H1 (cell line): ENCODE measurements at regions not wholly inside any gene's neighbourhood (a gene's known extent, or its start where the extent isn't known, plus 50 kb on each side); places are given as distances from the start of the nearest gene placed in this dataset.

Experiments
- CTCF ChIA-PET: fragments of 300-600 bp; sonication (Branson Sonifier 250); formaldehyde crosslinking; loops from one replicate; lab custom pipeline; 2021; ENCODE audit not compliant: partially characterized antibody; lab: Charles Lee
- POLR2A ChIA-PET: fragments of 300-600 bp; sonication (Branson Sonifier 250); formaldehyde crosslinking; loops from one replicate; lab custom pipeline; 2021; ENCODE audit warnings: inconsistent platforms; ENCODE audit not compliant: partially characterized antibody; lab: Charles Lee
- DNase-seq, 2 experiments: peaks; one replicate each; pipeline versions ENCODE4 v3.0.0 to v3.0.0-alpha.2; 2010 to 2022; ENCODE audit warnings: low spot score in 2 of 2, low read depth in 1 of 2, mixed read lengths in 1 of 2
- FAIRE-seq: peaks from 2 replicates; lab custom pipeline; 2011; peaks lifted over from hg19 to GRCh38; lab: Jason Lieb, UNC
- H2AFZ ChIP-seq: 2 replicates; pipeline ENCODE4 v1.8.1; 2012; ENCODE audit warnings: low read length, inconsistent platforms
- H2AK5ac ChIP-seq: 2 replicates; pipeline ENCODE4 v1.6.1; 2013; ENCODE audit warnings: low read depth, low read length
- H2BK120ac ChIP-seq: replicated peaks from 2 replicates; pipeline ENCODE3; 2013; ENCODE audit warnings: low read depth, low read length, inconsistent platforms
- H2BK12ac ChIP-seq: 2 replicates; pipeline ENCODE4 v1.6.1; 2013; ENCODE audit warnings: low read depth, low read length
- H2BK15ac ChIP-seq: 2 replicates; pipeline ENCODE4 v1.6.1; 2013; ENCODE audit warnings: low read length
- H2BK20ac ChIP-seq: 2 replicates; pipeline ENCODE4 v1.6.1; 2013; ENCODE audit warnings: low read length
- H2BK5ac ChIP-seq: 2 replicates; pipeline ENCODE4 v1.6.1; 2013; ENCODE audit warnings: low read depth, low read length
- H3K14ac ChIP-seq: 2 replicates; pipeline ENCODE4 v1.6.1; 2013; ENCODE audit warnings: inconsistent platforms; ENCODE audit not compliant: insufficient read length
- H3K18ac ChIP-seq: 2 replicates; pipeline ENCODE4 v1.6.1; 2013; ENCODE audit warnings: low read length; ENCODE audit errors: extremely low read depth
- H3K23ac ChIP-seq: 2 replicates; pipeline ENCODE4 v1.6.1; 2013; ENCODE audit warnings: inconsistent platforms; ENCODE audit not compliant: insufficient read length
- H3K23me2 ChIP-seq: 2 replicates; pipeline ENCODE4 v1.6.1; 2013; ENCODE audit warnings: low read depth, low read length
- H3K27ac ChIP-seq: 2 replicates; pipeline ENCODE4 v1.6.1; 2011; ENCODE audit warnings: low read depth, low read length, inconsistent platforms
- H3K27me3 ChIP-seq, 4 experiments: replicated peaks in 1 of 4; 1 replicate in 1 of 4; 2 replicates in 3 of 4; pipeline versions ENCODE4 v1.6.1 to v1.8.1; 2011 to 2013; ENCODE audit warnings: low read length in 3 of 4, mild to moderate bottlenecking in 3 of 4, inconsistent platforms in 2 of 4, mixed read lengths in 2 of 4, moderate library complexity in 1 of 4; ENCODE audit not compliant: control insufficient read depth in 3 of 4, insufficient read depth in 3 of 4; ENCODE audit errors: extremely low read depth in 1 of 4
- H3K36me3 ChIP-seq, 4 experiments: 2 replicates each; pipeline versions ENCODE4 v1.6.1 to v1.8.1; 2011 to 2013; ENCODE audit warnings: mild to moderate bottlenecking in 4 of 4, low read length in 3 of 4, moderate library complexity in 2 of 4, control low read depth in 1 of 4, inconsistent platforms in 1 of 4; ENCODE audit not compliant: insufficient read depth in 4 of 4, control insufficient read depth in 2 of 4
- H3K4ac ChIP-seq: replicated peaks from 2 replicates; pipeline ENCODE3; 2013; ENCODE audit warnings: low read length, low read depth, mixed read lengths, inconsistent platforms; ENCODE audit not compliant: insufficient read length
- H3K4me1 ChIP-seq, 4 experiments: replicated peaks in 1 of 4; 1 replicate in 1 of 4; 2 replicates in 3 of 4; pipeline versions ENCODE4 v1.6.1 to v1.8.1; 2011 to 2013; ENCODE audit warnings: low read length in 3 of 4, inconsistent platforms in 2 of 4, mixed read lengths in 1 of 4; ENCODE audit not compliant: insufficient read depth in 4 of 4, control insufficient read depth in 3 of 4
- H3K4me2 ChIP-seq, 2 experiments: 2 replicates each; pipeline versions ENCODE4 v1.6.1 to v1.8.1; 2011 to 2013; ENCODE audit warnings: low read depth in 2 of 2, low read length in 2 of 2, control low read depth in 1 of 2, inconsistent platforms in 1 of 2, mild to moderate bottlenecking in 1 of 2; ENCODE audit not compliant: insufficient read depth in 1 of 2
- H3K4me3 ChIP-seq, 4 experiments: fragments of 200-600, 300-600 bp in 1 of 4; sonication (generic), shearing (Covaris generic), sonication (Bioruptor Twin) in 1 of 4; 2 replicates each; pipeline versions ENCODE4 v1.5.1 to v1.8.1; 2011 to 2016; ENCODE audit warnings: low read length in 4 of 4, low read depth in 3 of 4, control low read depth in 2 of 4, inconsistent platforms in 2 of 4, mild to moderate bottlenecking in 2 of 4, mixed read lengths in 1 of 4, moderate library complexity in 1 of 4; ENCODE audit not compliant: insufficient read depth in 2 of 4; ENCODE audit errors: extremely low read depth in 1 of 4
- H3K56ac ChIP-seq: replicated peaks from 2 replicates; pipeline ENCODE3; 2013; ENCODE audit warnings: low read depth, mild to moderate bottlenecking, mixed read lengths, low read length, inconsistent platforms; ENCODE audit not compliant: insufficient read length
- H3K79me1 ChIP-seq: 2 replicates; pipeline ENCODE4 v1.6.1; 2013; ENCODE audit warnings: low read depth, low read length, control low read depth
- H3K79me2 ChIP-seq, 2 experiments: 2 replicates each; pipeline versions ENCODE4 v1.6.1 to v1.8.1; 2012 to 2013; ENCODE audit warnings: low read length in 2 of 2, mild to moderate bottlenecking in 2 of 2, inconsistent platforms in 1 of 2; ENCODE audit not compliant: insufficient read depth in 2 of 2, control insufficient read depth in 1 of 2
- H3K9ac ChIP-seq, 4 experiments: replicated peaks in 1 of 4; 1 replicate in 1 of 4; 2 replicates in 3 of 4; pipeline versions ENCODE4 v1.6.1 to v1.8.1; 2011 to 2013; ENCODE audit warnings: low read depth in 3 of 4, low read length in 3 of 4, control low read depth in 2 of 4, mild to moderate bottlenecking in 2 of 4, moderate library complexity in 2 of 4, inconsistent platforms in 1 of 4; ENCODE audit errors: extremely low read depth in 1 of 4
- H3K9me3 ChIP-seq, 2 experiments: 2 replicates each; pipeline versions ENCODE4 v1.6.1 to v1.8.1; 2012 to 2013; ENCODE audit warnings: mild to moderate bottlenecking in 2 of 2, moderate library complexity in 2 of 2, control low read depth in 1 of 2, inconsistent platforms in 1 of 2, low read depth in 1 of 2, low read length in 1 of 2, mixed read lengths in 1 of 2; ENCODE audit not compliant: insufficient read depth in 2 of 2
- H4K20me1 ChIP-seq, 2 experiments: replicated peaks in 1 of 2; 2 replicates each; pipeline versions ENCODE3 to v1.8.1; 2011 to 2013; ENCODE audit warnings: inconsistent platforms in 2 of 2, low read length in 2 of 2, mild to moderate bottlenecking in 1 of 2; ENCODE audit not compliant: insufficient read depth in 2 of 2, control insufficient read depth in 1 of 2
- H4K5ac ChIP-seq: 2 replicates; pipeline ENCODE4 v1.6.1; 2013; ENCODE audit warnings: low read length, low read depth, mixed read lengths, inconsistent platforms; ENCODE audit not compliant: insufficient read length
- H4K8ac ChIP-seq: 2 replicates; pipeline ENCODE4 v1.8.0; 2013; ENCODE audit warnings: mild to moderate bottlenecking, moderate library complexity, low read length, inconsistent platforms; ENCODE audit not compliant: insufficient read depth; ENCODE audit errors: extremely low read depth
- H4K91ac ChIP-seq: replicated peaks from 2 replicates; pipeline ENCODE3; 2013; ENCODE audit warnings: low read length, mixed read lengths, inconsistent platforms; ENCODE audit not compliant: insufficient read length
- ASH2L ChIP-seq: fragments of 200-600, 300-600 bp; sonication (generic); IDR thresholded peaks from one replicate; pipeline ENCODE4 v1.7.1; 2017; ENCODE audit warnings: low read length
- ATF2 ChIP-seq: IDR thresholded peaks from 2 replicates; pipeline ENCODE4 v1.6.1; 2012; ENCODE audit warnings: low read length, inconsistent platforms
- CEBPB ChIP-seq: IDR thresholded peaks from 2 replicates; pipeline ENCODE4 v1.6.1; 2012; ENCODE audit warnings: low read depth, low read length
- CHD1 ChIP-seq: IDR thresholded peaks from 2 replicates; pipeline ENCODE4 v1.6.1; 2012; ENCODE audit warnings: low read depth, low read length, improper control_type of control experiment
- GABPA ChIP-seq: IDR thresholded peaks from 2 replicates; pipeline ENCODE4 v1.6.1; 2011; ENCODE audit warnings: mild to moderate bottlenecking, low read length, moderate library complexity, borderline replicate concordance; ENCODE audit not compliant: insufficient read depth
- MAFK ChIP-seq: IDR thresholded peaks from 2 replicates; pipeline ENCODE4 v1.6.1; 2012; ENCODE audit warnings: low read depth, mild to moderate bottlenecking, improper control_type of control experiment, low read length
- SIX5 ChIP-seq: IDR thresholded peaks from 2 replicates; pipeline ENCODE4 v1.6.1; 2011; ENCODE audit warnings: mild to moderate bottlenecking, low read depth, low read length
- USF2 ChIP-seq: IDR thresholded peaks from 2 replicates; pipeline ENCODE4 v1.6.1; 2011; ENCODE audit warnings: low read length, improper control_type of control experiment
- YY1 ChIP-seq: IDR thresholded peaks from 2 replicates; pipeline ENCODE4 v1.6.1; 2011; ENCODE audit warnings: low read depth, mild to moderate bottlenecking, low read length
- WGBS, 2 experiments: shearing (Covaris generic) in 1 of 2; methylation state at CpG; one replicate each; pipeline versions ENCODE4 v1.1.6 to v1.1.7; 2013 to 2015; ENCODE audit warnings: low lambda C conversion rate in 2 of 2, mixed read lengths in 2 of 2, inconsistent platforms in 1 of 2, low coverage in 1 of 2, missing lambda C conversion rate in 1 of 2; ENCODE audit not compliant: insufficient replicate concordance in 2 of 2, insufficient coverage in 1 of 2, insufficient read length in 1 of 2; ENCODE audit errors: extremely low coverage in 1 of 2, missing lambda C conversion rate in 1 of 2; 5-methylcytosine and 5-hydroxymethylcytosine counted together

GRCh38 chr12:132397152-132397933 is 68.0 kb upstream of the GALNT9 start:
- H3K18ac ChIP-seq, result no peak overlapping the region; the same call in 1 of the 2 replicates
- H4K5ac ChIP-seq, result no peak overlapping the region
- H3K23me2 ChIP-seq, result peaks cover 12% of the 10 kb centered on the region; the same call in 1 of the 2 replicates
- no peak overlapping the region for H3K4me2 ChIP-seq
- H3K27ac ChIP-seq, result no peak overlapping the region
- H3K79me2 ChIP-seq, result no peaks in the 10 kb centered on the region
- CTCF ChIA-PET, result interaction anchor here (0.7 to 4.7 kb wide), 6 partner anchors 8 to 203 kb away, joined by 3 to 23 read pairs (median 4); no protein-coding TSS in a partner anchor
- no peak overlapping the region for H3K9ac ChIP-seq
- H3K27me3 ChIP-seq, result peaks cover 0 to 26% (median 15%) of the 10 kb centered on the region in 4 experiments; a peak in 4 of 7 replicates
- H3K14ac ChIP-seq, result no peak overlapping the region
- peaks cover 0 to 28% (median 18%) of the 10 kb centered on the region in 4 experiments; a peak in 6 of 7 replicates for H3K4me1 ChIP-seq
- H3K23ac ChIP-seq, result no peak overlapping the region
- H3K4ac ChIP-seq, result no peak overlapping the region
- no peak overlapping the region for H2AK5ac ChIP-seq
- H4K20me1 ChIP-seq, result no peaks in the 10 kb centered on the region
- no peak overlapping the region for H2BK12ac ChIP-seq
- no peak for FAIRE-seq
- 37% methylated on average over 31 of the region's 39 CpGs; no CpG with 5 or more reads in 1 of the 2 experiments for WGBS, 2 experiments
- H4K91ac ChIP-seq, result no peak overlapping the region
- no peak overlapping the region for H3K56ac ChIP-seq
- H3K4me3 ChIP-seq, result peak overlapping the region in 2 of 4 experiments; percentile 5 to 9; a peak in 2 of 8 replicates
- no peak overlapping the region for H4K8ac ChIP-seq
- H2BK5ac ChIP-seq, result no peak overlapping the region
- no peaks in the 10 kb centered on the region for H3K36me3 ChIP-seq
- no peak overlapping the region for H2AFZ ChIP-seq
- TF ChIP-seq CHD1 (no peak), GABPA (no peak), CEBPB (no peak), SIX5 (no peak), YY1 (no peak), ATF2 (no peak), MAFK (no peak), ASH2L (no peak), USF2 (no peak)
- TF ChIP-seq, all 59 proteins: peak for 0
- POLR2A ChIA-PET, result interaction anchor here (1.9 kb wide), 1 partner anchor 10 kb away, joined by 6 read pairs; no protein-coding TSS in a partner anchor
- Histone ChIP-seq H2BK15ac (no peak overlapping the region), H3K9me3 (no peaks in the 10 kb centered on the region), H2BK120ac (no peak overlapping the region), H2BK20ac (no peak overlapping the region), H3K79me1 (0 out of 2 replicates have a peak, but pooled peaks cover 2% of the 10 kb centered on the region)
- DNase-seq, result peak in 1 of 2 experiments; percentile 49
